ENCODE measurements at regions not wholly inside any gene's neighbourhood (a gene's known extent, or its start where the extent isn't known, plus 50 kb on each side); places are given as distances from the start of the nearest gene placed in this dataset.

GRCh38 chr12:60335745-60336144 is 739.9 kb downstream of the SLC16A7 start:
- DNase-seq = no peak

GRCh38 chr12:60337839-60338549 is 742.2 kb downstream of the SLC16A7 start:
- no peak for DNase-seq

- DNase-seq = no peak
Observed at GRCh38 chr12:60345442-60345841, 749.6 kb downstream of the SLC16A7 start.

- DNase-seq = no peak
Observed at GRCh38 chr12:60349232-60349978, 753.6 kb downstream of the SLC16A7 start.

- DNase-seq = no peak
Observed at GRCh38 chr12:60387356-60387755, 791.5 kb downstream of the SLC16A7 start.

DNA sequence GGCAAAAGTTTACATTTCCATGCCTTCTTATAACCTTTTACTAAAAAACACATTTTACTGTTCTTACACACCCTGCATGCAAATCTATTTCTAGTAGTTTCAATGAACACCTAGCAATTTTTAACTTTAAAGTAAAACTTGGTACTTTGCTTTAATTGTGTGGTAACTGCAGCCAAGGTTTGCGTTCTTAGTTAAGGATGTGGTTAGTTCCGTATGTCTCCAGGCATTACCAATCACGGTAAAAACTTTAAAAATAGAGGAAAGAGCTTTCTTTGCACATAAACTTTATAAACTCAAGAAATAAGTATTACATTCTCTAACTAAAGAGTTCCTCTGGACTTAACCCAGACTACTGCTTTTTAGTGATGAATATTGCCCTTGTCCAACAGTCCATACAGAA is 795.2 kb downstream of the SLC16A7 start:
- no peak for DNase-seq

DNA sequence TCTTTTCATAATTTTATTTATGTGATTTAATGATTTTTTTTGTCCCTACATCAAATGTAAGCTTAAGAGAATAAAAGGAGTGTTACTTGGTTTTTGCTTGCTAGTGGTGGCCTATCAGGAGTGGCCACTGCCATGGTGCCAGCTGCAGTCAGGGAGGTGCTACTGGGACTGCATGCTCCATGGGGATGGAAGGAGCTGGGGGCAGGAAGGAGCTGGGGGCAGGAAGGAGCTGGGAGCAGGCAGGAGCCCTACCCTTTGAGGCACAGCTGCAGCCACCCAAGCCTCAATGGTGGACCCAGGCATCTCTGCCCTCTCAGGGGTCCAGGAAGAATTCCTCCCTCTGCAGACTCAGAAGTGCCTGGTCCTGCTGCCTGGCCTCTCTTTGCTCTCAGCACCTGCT is 796.0 kb downstream of the SLC16A7 start:
- no peak for DNase-seq

- no peak for DNase-seq
Observed at GRCh38 chr12:60393093-60393492, 797.3 kb downstream of the SLC16A7 start.

- DNase-seq = no peak
Observed at GRCh38 chr12:60394665-60395064, 798.8 kb downstream of the SLC16A7 start.

DNA sequence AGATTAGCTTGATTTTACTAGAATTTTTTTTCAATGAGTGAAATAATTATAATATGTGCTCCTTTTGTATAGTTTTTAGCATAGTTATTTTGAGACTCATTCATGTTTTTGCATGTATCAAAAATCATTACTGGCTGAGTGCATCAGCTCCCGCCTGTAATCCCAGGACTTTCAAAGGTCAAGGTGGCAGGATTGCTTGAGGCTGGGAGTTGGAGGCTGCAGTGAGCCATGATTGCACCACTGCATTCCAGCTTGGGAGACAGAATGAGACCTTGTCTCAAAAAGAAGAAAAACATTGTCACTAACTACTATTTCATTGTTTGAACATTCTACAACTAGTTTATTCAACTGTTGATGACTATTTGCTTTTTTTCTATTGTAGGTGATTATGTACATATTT is 802.7 kb downstream of the SLC16A7 start:
- DNase-seq = no peak

DNA sequence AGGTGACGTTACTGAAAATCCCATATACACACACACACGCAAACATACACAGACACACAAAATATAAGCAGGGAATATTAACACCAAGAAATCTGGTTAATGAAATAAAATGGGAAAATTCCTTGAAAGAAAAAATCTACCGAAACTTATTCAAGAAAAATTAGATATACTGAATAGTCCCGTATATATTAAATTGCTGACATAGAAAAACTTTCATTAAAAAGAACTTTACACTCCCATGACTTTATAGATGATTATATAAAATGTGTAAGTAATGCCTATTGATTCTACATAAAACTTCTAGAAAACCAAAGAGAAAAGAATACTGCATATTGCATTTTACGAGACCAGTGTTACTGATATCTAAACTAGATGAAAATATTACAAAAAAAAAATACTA is 803.2 kb downstream of the SLC16A7 start:
- no peak for DNase-seq

DNA sequence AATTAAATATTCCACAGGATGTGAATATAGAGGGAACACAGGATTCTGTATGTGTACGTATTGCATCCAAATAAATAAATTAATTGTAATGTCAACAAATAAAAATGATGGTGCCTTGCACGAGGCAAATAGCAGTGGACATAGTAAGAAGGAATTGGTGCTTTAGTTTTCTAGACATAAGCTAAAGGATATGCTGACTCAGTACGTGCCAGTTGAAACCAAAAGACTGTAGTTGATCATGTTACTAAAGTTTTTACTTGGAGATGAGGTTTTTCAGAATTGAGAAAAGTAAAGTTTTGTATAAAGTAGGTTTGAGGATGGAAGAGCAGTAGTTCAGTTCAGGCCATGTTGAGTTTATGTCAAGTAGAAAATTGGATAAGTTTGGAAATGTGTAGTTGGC is 807.2 kb downstream of the SLC16A7 start:
- DNase-seq = no peak

DNA sequence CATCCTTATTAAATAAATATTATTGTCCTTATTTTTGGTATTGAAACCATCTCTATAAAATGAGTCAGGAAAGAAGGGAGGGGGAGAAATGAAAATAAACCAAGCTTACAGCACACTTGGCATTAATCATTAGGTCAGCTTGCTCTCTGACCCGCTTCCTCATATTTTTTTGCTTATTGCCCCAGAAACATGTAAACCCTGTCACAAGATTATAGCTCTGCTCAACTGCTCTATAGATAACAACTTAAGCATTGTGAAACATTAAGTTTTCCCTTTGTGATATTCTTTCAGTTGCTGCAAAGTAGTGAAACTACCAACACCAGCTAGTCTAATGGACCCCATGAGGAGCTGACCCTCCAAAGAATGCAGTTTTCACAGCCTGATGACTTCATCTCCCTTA is 819.5 kb downstream of the SLC16A7 start:
- no peak for DNase-seq

DNA sequence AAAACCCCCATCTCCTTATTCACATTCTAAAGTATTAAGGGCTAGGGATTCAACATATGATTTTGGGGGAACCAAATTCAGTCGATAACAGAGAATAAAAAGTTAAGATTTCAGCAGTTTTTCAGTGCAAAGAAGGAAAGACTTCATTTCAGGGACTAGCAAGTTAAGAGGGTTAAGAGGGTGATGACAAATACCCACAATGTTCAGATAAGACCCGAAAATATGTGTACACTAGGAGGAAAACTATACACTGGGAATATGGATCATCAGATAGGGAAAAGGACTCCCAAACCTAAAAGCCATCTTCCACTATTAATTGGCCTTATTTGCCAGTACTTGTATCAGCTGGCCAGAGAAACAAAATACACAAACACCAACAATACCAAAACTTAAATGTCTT is 824.2 kb downstream of the SLC16A7 start:
- no peak for DNase-seq

DNA sequence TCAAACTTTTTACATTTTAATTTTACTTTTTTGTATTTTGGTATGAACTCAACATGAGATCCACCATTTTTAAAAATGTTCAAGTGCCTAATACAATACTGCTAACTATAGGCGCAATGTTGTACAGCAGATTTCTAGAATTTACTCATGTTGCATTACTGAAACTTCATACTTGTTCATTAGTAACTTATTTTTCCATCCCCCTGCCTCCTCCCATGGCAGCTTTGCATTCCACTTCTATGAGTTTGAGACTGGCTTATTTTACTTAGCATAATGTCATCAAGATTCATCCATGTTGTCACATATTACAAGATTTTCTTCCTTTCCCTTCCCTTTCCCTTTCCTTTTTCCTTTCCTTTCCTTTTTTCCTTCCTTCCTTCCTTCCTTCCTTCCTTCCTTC is 825.9 kb downstream of the SLC16A7 start:
- no peak for DNase-seq

GRCh38 chr12:60437297-60437696 is 841.5 kb downstream of the SLC16A7 start:
- no peak for DNase-seq

DNA sequence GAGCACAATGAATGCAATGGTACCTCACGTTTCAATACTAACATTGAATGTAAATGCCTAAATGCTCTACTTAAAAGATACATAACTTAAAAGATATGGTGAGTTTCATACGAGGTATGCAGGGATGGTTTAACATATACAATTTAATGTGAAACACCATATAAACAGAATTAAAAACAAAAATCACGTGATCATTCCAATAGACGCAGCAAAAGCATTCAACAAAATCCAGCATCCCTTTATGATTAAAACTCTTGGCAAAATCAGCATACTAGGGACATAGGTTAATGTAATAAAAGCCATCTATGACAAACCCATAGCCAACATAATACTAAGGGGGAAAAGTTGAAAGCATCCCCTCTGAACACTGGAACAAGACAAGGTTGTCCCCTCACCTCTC is 845.7 kb downstream of the SLC16A7 start:
- no peak for DNase-seq

- DNase-seq = no peak
Observed at GRCh38 chr12:60451457-60451856, 855.6 kb downstream of the SLC16A7 start.

DNA sequence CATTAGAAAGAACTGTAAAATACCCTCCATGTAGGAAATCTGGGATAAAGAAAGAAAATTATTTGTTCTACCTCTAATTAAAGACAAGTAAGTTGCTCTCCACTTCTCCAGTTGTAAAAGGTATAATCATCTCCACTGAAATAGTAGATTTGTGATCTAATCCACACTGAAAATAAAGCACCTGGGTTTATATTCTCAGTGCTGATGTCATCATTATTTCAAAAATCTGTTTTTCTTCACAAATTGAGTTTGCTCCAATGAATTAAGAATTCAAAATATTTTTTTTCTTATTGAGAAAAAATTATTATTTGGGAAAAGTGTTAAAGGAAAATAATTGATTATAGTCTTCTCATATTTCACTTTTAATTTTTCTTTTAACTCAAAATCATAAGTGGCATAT is 869.2 kb downstream of the SLC16A7 start:
- DNase-seq = no peak

DNA sequence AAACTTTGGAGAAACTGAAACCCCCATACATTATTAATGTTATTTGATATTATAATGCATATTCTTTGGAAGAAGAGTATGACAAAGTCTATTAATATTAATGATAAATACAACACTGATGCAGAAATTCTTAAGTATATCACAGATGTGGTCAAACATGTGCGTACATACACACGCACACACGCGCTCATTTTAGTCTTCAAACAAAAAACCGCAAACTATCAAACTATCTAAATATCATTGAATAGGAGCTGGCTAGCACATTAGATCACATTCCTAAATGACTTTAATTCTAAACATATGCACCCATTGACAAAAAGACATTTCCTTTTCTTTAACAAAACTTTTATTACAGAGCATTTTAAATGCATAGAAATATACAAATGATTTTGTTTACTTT is 872.7 kb downstream of the SLC16A7 start:
- no peak for DNase-seq

DNA sequence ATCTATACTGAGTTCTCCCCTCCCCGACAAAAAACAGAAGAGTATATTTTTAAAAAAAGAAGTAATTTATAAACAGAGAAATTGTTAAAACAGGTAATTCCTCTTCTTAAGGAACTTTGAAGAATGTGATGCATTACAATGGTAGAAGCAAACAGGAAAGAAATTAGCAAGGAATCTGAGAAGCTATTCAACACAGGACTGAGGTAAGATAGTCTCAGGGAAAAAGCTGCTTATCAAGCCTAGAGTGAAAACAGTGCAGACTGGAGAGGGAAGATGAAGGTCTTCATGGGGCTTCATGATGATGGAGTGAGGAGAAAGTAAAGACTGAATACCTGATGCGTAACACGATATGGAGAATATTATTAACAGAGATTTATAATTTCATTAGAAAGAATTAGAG is 880.0 kb downstream of the SLC16A7 start:
- no peak for DNase-seq

DNA sequence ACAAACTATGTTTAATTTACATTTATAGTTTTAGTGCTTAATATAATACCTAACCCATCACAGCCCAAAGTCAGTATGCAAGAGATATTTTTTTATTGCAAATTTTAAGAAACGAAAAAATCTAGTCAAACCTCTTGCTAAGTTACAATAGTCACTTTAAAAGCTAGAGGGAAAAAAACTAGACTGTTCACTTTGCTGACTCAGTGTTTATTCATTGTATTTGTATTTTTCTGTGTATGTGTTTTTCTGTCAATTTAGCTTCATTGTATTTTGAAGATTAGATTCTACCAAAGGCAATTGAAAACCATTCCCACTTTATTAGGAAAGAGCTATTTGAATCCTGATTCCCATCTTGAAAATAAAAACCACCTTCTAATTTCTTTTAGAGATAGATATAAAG is 891.5 kb downstream of the SLC16A7 start:
- no peak for DNase-seq

GRCh38 chr12:60489071-60489470 is 893.2 kb downstream of the SLC16A7 start:
- DNase-seq = no peak

DNA sequence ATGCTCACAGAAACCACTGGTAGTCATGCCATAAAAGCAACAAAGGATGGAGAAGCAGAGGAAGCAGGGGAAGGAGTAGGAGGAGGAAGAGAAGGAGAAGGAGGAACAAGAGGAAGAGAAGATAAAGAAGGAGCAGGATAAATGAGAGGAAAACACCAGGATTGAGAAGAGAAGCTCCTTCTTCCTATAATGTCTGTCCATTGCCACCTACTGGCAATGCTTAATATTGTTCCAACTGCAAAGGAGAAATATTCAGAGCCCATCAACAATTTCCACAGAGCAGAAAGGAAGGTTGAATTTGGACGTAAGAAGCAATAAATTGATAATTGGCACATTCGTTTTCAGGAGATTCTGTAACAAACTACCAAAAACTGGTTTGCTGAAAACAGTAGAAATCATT is 898.4 kb downstream of the SLC16A7 start:
- peak; percentile 13 for DNase-seq

Data from muscle of arm (tissue), 1 donor.